ENCODE measurements at regions not wholly inside any gene's neighbourhood (a gene's known extent, or its start where the extent isn't known, plus 50 kb on each side); places are given as distances from the start of the nearest gene placed in this dataset.

- no peak for DNase-seq
These were observed 69.2 kb downstream of the INHBA start for GRCh38 chr7:41633690-41634089.

GRCh38 chr7:41630741-41631140 lies 72.1 kb downstream of the INHBA start:
- DNase-seq, result no peak

GRCh38 chr7:41629711-41630111 lies 73.2 kb downstream of the INHBA start:
- DNase-seq, result no peak

GRCh38 chr7:41628901-41629300 lies 74.0 kb downstream of the INHBA start:
- no peak for DNase-seq

- DNase-seq, result no peak
These were observed 75.1 kb downstream of the INHBA start for GRCh38 chr7:41627645-41628298.

- DNase-seq, result no peak
These were observed 78.1 kb downstream of the INHBA start for GRCh38 chr7:41624818-41625217.

- DNase-seq, result no peak
These were observed 80.7 kb downstream of the INHBA start for GRCh38 chr7:41621953-41622831.

GRCh38 chr7:41617987-41618386 lies 84.9 kb downstream of the INHBA start:
- no peak for DNase-seq

- DNase-seq, result no peak
These were observed 90.1 kb downstream of the INHBA start for GRCh38 chr7:41612798-41613197.

GRCh38 chr7:41612386-41612785 lies 90.5 kb downstream of the INHBA start:
- no peak for DNase-seq

GRCh38 chr7:41608447-41608846 lies 94.4 kb downstream of the INHBA start:
- no peak for DNase-seq

GRCh38 chr7:41603985-41604384 lies 98.9 kb downstream of the INHBA start:
- DNase-seq, result no peak

- no peak for DNase-seq
These were observed 103.1 kb downstream of the INHBA start for GRCh38 chr7:41599760-41600159.

GRCh38 chr7:41592794-41593193 lies 110.1 kb downstream of the INHBA start:
- DNase-seq, result no peak

- no peak for DNase-seq
These were observed 110.7 kb downstream of the INHBA start for GRCh38 chr7:41592236-41592635.

- DNase-seq, result no peak
These were observed 111.9 kb downstream of the INHBA start for GRCh38 chr7:41590986-41591385.

GRCh38 chr7:41588341-41588740 lies 114.5 kb downstream of the INHBA start:
- no peak for DNase-seq

GRCh38 chr7:41586931-41587640 lies 115.8 kb downstream of the INHBA start:
- no peak for DNase-seq

- no peak for DNase-seq
These were observed 118.1 kb downstream of the INHBA start for GRCh38 chr7:41584746-41585145.

GRCh38 chr7:41582116-41582515 lies 120.8 kb downstream of the INHBA start:
- no peak for DNase-seq

GRCh38 chr7:41581041-41581440 lies 121.8 kb downstream of the INHBA start:
- DNase-seq, result no peak

- DNase-seq, result no peak
These were observed 122.6 kb downstream of the INHBA start for GRCh38 chr7:41579961-41580935.

GRCh38 chr7:41578700-41579099 lies 124.2 kb downstream of the INHBA start:
- DNase-seq, result no peak

Measured in 8988T (cell line).